HL-60 (cell line): ENCODE measurements at regions not wholly inside any gene's neighbourhood (a gene's known extent, or its start where the extent isn't known, plus 50 kb on each side); places are given as distances from the start of the nearest gene placed in this dataset.

Experiments
- DNase-seq, 2 experiments: peaks; one replicate each; pipeline ENCODE4 v3.0.0-alpha.2; 2010 to 2020; ENCODE audit warnings: low read depth in 1 of 2, low spot score in 1 of 2
- H3K27ac ChIP-seq: fragments of 250-450 bp; sonication (Bioruptor Pico); replicated peaks from 2 replicates; pipeline ENCODE4 v1.5.1; 2020; ENCODE audit warnings: mild to moderate bottlenecking, moderate library complexity
- H3K27me3 ChIP-seq: fragments of 250-450 bp; sonication (Bioruptor Pico); 2 replicates; pipeline ENCODE4 v1.5.1; 2021; ENCODE audit warnings: mild to moderate bottlenecking, moderate library complexity; ENCODE audit not compliant: insufficient read depth, poor library complexity, severe bottlenecking
- H3K4me3 ChIP-seq: replicated peaks from 2 replicates; pipeline ENCODE4 v1.5.1; 2011; ENCODE audit warnings: mild to moderate bottlenecking, control low read depth, low read length; ENCODE audit not compliant: insufficient read depth
- GABPA ChIP-seq: IDR thresholded peaks from 2 replicates; pipeline ENCODE4 v1.6.1; 2012; ENCODE audit warnings: low read depth
- POLR2AphosphoS5 ChIP-seq: IDR thresholded peaks from 2 replicates; pipeline ENCODE4 v1.6.1; 2012; ENCODE audit warnings: low read depth
- SPI1 ChIP-seq: IDR thresholded peaks from 2 replicates; pipeline ENCODE4 v1.6.1; 2012; ENCODE audit warnings: low read depth, mild to moderate bottlenecking, borderline replicate concordance
- TF ChIP-seq, protein P1 (sequence below): IDR thresholded peaks from 2 replicates; pipeline ENCODE4 v1.6.1; 2012; ENCODE audit warnings: low read depth; ENCODE audit not compliant: insufficient replicate concordance
- TF ChIP-seq, protein P2 (sequence below): IDR thresholded peaks from one replicate; pipeline ENCODE4 v1.5.1; 2011; ENCODE audit warnings: low read length, control low read depth, inconsistent platforms; ENCODE audit not compliant: insufficient read depth

GRCh38 chr4:14431155-14432134 is 570.8 kb upstream of the CPEB2 start:
- TF ChIP-seq SPI1 (no peak), GABPA (no peak), POLR2AphosphoS5 (no peak)
- TF ChIP-seq, protein P1, sequence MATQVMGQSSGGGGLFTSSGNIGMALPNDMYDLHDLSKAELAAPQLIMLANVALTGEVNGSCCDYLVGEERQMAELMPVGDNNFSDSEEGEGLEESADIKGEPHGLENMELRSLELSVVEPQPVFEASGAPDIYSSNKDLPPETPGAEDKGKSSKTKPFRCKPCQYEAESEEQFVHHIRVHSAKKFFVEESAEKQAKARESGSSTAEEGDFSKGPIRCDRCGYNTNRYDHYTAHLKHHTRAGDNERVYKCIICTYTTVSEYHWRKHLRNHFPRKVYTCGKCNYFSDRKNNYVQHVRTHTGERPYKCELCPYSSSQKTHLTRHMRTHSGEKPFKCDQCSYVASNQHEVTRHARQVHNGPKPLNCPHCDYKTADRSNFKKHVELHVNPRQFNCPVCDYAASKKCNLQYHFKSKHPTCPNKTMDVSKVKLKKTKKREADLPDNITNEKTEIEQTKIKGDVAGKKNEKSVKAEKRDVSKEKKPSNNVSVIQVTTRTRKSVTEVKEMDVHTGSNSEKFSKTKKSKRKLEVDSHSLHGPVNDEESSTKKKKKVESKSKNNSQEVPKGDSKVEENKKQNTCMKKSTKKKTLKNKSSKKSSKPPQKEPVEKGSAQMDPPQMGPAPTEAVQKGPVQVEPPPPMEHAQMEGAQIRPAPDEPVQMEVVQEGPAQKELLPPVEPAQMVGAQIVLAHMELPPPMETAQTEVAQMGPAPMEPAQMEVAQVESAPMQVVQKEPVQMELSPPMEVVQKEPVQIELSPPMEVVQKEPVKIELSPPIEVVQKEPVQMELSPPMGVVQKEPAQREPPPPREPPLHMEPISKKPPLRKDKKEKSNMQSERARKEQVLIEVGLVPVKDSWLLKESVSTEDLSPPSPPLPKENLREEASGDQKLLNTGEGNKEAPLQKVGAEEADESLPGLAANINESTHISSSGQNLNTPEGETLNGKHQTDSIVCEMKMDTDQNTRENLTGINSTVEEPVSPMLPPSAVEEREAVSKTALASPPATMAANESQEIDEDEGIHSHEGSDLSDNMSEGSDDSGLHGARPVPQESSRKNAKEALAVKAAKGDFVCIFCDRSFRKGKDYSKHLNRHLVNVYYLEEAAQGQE = no peak
- TF ChIP-seq, protein P2, sequence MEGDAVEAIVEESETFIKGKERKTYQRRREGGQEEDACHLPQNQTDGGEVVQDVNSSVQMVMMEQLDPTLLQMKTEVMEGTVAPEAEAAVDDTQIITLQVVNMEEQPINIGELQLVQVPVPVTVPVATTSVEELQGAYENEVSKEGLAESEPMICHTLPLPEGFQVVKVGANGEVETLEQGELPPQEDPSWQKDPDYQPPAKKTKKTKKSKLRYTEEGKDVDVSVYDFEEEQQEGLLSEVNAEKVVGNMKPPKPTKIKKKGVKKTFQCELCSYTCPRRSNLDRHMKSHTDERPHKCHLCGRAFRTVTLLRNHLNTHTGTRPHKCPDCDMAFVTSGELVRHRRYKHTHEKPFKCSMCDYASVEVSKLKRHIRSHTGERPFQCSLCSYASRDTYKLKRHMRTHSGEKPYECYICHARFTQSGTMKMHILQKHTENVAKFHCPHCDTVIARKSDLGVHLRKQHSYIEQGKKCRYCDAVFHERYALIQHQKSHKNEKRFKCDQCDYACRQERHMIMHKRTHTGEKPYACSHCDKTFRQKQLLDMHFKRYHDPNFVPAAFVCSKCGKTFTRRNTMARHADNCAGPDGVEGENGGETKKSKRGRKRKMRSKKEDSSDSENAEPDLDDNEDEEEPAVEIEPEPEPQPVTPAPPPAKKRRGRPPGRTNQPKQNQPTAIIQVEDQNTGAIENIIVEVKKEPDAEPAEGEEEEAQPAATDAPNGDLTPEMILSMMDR = no peak
- Histone ChIP-seq H3K27me3 (no peaks in the 10 kb centered on the region), H3K27ac (no peak overlapping the region), H3K4me3 (no peak overlapping the region)
- no peak for DNase-seq

DNA sequence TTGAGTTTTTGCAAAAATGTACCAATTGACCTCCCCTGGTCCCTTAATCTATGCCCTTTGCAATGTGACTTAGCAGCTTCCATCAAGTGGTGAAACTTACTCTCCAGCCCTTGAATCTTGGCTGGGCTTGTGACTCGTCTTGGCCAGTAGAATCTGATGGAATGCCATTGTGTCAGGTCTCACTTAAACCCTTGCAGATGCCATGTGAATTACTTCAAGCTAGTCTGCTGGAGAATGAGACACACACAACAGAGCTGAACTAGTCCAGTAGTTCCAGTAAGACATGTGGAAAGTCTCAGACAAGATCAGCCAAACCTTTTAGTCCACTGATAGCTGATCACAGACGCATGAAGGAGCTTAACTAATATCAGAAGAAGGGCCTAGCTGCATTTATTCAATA is 567.8 kb upstream of the CPEB2 start:
- TF ChIP-seq, protein P2 = no peak
- no peak for TF ChIP-seq SPI1
- TF ChIP-seq, protein P1 = no peak
- no peak for TF ChIP-seq POLR2AphosphoS5
- no peak for TF ChIP-seq GABPA
- no peaks in the 10 kb centered on the region for H3K27me3 ChIP-seq
- no peak overlapping the region for H3K4me3 ChIP-seq
- H3K27ac ChIP-seq = no peak overlapping the region
- DNase-seq = no peak

DNA sequence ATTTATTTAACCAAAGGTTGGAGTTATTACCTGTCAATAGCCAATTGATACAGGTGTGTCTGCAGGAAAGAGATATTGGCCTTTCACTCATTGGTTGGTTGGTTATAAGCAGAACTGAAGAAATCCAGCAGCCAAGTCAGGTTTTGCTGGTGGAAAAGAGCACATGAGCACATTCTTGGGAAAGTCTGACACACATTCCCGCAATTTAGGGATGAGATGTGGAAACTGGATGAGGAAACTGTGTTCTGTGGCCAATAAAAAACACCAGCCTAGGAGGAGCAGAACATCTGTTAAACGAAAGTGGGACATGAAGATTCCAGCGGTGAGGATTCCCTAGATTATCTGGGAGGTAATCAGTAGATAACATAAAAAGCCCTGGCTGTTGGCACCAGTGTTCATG is 567.4 kb upstream of the CPEB2 start:
- no peaks in the 10 kb centered on the region for H3K27me3 ChIP-seq
- TF ChIP-seq GABPA = no peak
- TF ChIP-seq POLR2AphosphoS5 = no peak
- TF ChIP-seq, protein P1 = no peak
- TF ChIP-seq, protein P2 = no peak
- no peak for TF ChIP-seq SPI1
- H3K4me3 ChIP-seq = no peak overlapping the region
- no peak for DNase-seq
- no peak overlapping the region for H3K27ac ChIP-seq
